GM11168 (cell line): ENCODE measurements at regions not wholly inside any gene's neighbourhood (a gene's known extent, or its start where the extent isn't known, plus 50 kb on each side); places are given as distances from the start of the nearest gene placed in this dataset.

ENCODE experiments used
- in situ Hi-C: fragments of 300-500 bp; cut with MboI; formaldehyde crosslinking; loops from one replicate; pipeline ENCODE4 v1.12.0; 2022; ENCODE audit warnings: low sequenced_read_pairs; ENCODE audit not compliant: unreplicated experiment

DNA sequence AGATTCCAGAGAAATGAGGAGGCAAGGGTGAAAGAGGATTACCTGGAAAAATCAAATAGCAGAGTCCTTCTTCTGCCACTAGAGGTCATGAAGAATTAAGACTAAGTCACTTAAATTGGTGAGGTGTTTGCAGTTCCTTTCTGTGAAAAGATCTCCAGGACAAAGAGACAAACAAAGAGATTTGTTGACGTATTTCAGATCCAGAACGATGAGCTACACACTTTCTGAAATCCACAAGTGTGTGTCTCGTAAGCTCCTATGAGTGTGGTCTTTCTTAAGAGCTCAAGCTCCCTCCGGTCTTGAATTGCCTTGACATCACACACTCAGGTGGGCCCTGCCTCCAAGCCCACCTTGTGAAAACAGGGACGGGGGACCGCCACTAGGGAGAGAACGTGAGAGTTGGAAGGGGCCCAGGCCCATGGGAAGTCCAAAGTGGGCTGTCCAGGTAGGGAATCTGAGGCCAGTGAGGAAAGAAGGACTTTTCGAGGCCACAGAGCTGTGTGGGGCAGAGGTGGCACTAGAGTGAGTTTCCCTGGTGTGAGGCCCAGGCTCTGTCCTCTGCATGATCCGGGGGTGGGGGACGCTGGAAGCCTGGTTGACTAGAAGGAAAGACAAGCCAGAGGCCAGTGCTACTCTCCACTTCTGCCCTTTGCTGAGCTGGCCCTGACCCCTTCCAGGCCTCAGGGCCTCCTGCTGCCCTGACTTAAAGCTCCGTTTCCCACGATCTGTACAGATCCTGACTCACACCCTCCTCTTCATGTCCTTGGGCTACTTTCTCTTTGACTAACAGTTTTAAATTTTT is 168.1 kb upstream of the NCK2 start:
- in situ Hi-C loops, result loop anchor here (10.0 to 25.0 kb wide), 2 partner anchors 218 to 411 kb away; no protein-coding TSS in a partner anchor

DNA sequence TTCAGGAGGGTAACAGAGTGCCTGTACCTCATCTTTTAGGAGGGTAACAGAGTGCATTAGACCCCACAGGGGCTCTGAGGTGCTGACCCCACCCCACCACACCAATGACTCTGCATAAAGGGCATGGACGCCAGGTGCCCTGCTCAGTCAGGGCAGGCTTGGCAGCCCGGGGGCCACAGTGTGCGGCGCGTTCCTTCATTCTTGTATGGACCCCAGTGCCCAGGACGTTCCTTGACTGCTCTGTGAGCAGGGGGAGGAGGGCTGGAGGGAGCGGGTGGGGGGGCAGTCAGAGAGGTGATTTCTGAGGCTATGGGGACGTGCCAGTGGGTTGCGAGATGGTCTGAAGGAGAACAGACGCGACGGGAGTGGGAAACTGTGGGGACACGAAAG is 168.7 kb upstream of the NCK2 start:
- in situ Hi-C loops, result loop anchor here (10.0 to 25.0 kb wide), 2 partner anchors 219 to 411 kb away; no protein-coding TSS in a partner anchor

DNA sequence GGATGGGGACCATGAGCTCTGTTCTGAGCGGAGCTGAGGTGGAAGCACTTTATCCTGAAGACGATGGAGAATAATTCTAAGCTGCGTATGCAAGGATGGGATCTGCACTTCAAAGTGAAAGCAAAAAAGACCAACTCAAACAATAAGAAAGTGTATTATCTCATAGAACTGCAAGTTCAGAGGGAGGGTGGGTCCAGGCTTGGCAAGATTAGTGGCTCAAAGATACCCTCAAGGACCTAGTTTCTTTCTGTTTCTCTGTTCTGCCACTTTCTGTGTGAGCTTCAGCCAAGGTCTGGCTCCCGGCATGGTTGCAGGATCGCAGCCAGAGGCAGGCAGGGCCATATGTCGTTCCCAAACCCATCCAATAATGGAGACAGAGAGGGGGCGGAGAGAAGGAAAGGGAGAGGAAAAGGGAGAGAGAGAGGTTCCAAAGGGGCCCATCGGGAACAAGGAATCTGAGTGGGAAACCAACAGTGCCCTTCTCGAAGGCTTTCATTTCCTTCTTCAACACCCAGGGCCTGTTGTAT is 169.2 kb upstream of the NCK2 start:
- in situ Hi-C loops, result loop anchor here (10.0 to 25.0 kb wide), 2 partner anchors 219 to 412 kb away; no protein-coding TSS in a partner anchor

DNA sequence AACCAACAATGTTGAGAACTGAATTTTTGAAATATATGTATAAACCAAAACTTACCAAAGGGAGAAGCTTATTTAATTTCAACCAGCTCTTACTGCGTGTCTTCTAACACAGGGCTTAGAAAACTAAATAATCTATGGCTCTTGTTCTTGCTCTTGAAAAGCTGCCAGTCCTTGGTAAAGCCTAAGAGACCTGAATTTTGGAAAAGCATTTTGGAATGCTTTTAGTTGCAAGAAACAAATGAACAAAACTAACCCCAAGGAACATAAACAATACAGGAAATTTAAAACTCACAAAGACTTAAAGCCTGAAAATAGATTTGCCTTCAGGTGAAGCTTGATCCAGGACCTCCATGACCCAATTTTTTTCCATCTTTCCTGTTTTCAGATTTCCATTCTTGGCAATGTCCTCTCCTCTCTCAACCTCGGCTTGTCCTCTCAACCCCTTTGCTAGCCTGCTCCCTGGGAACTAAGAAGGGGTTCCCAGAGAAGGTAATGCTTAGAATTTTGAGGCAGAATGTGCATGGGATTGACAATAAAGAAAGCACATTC is 169.8 kb upstream of the NCK2 start:
- in situ Hi-C loops, result loop anchor here (10.0 to 25.0 kb wide), 2 partner anchors 220 to 412 kb away; no protein-coding TSS in a partner anchor

DNA sequence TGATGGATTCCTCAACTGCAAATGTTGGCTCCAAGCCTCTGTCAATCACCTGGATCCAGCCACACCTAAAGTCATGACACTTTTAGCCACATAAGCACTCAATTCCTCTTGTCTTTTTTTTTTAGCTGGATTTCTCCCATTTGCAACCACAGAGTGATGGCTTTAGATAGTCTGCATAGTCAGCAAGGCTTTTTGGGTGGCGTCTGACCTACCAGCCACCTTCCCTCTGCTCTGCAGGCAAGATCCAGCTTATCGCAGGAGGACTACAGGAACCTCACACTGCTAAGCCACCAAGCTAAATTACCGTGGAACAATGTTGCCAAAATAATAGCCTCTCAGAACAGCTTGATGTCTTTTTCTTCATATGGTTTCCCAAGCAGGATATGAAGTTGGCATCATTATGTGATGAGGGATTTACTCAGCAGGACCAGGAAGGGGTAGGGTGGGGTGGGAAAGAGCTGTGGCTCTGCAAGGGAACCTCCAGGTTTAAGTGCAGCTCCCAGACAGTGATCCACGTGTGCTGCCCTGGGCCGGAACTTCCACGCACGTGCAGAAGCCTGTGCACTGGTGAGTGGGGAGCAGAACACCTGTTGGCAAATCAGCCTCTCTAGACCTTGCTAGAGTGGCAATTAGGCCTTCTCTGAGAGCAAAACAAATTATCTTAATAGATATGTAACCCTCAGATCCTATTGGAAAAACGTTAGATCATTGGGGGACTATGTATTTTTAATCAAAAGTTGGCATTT is 170.6 kb upstream of the NCK2 start:
- in situ Hi-C loops, result loop anchor here (10.0 kb wide), 1 partner anchor 221 kb away; no protein-coding TSS in a partner anchor

DNA sequence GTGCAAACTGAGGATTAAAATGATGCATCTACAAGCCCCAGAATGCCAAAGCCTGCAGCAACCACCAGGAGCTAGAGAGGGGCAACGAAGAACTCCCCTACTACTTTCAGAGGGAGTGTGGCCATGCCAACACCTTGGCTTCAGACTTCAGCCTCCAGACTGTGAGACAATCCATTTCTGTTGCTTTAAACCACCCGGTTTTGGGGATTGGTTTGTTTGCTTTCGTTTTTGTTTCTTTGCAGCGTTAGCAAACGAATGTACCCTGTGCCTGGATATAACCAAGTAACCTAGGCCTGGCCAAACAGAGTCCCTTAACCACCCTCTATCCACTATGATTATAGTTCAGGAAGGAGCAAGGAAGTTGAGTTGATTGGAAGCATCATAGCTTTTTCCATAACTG is 171.2 kb upstream of the NCK2 start:
- in situ Hi-C loops, result loop anchor here (10.0 kb wide), 1 partner anchor 221 kb away; no protein-coding TSS in a partner anchor

DNA sequence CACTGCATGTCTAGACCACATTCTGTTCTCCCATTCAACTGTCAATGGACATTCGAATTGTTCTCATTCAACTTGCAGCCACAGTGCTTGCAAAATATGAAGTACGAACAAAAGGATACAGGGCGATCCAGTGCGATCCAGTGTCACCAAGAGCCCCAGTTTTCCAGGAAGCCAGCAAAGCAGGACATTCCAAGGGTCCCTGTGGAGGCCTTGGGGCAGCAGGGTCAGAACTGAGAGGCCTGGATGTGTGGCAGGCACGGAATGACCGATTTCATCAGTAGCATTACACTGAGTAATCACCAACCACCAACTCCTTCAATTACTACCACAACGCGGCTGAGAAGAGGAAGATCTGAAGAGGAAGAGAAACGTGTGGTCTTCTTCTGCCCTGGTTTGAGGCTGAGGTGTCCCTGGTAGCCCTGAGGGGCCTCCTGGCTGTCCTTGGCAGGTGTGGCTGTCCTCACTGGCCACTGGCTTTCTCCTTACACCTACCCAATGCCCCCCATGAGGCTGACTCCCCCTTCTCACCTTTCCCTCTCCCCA is 172.7 kb upstream of the FHL2 start:
- in situ Hi-C loops, result loop anchor here (10.0 kb wide), 1 partner anchor 223 kb away; no protein-coding TSS in a partner anchor

DNA sequence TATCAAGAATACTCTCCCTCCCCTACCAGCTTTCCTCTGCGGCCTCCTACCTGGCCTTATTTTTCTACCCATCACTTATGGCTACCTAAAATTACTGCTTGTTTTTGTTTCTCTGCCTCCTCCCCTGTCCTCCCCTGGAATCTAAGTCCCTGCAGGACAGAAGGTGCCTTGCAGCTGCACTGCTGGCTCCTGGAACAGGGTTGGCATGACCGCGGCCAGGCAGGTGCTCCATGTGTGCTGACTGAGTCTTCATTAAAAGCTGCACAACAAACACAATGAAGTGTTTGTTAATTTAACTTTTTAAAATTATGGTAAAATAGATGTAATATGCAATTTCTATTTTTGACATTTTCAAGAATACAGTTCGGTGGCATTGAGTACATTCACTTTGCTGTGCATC is 171.9 kb upstream of the FHL2 start:
- in situ Hi-C loops, result loop anchor here (10.0 kb wide), 1 partner anchor 224 kb away; no protein-coding TSS in a partner anchor

DNA sequence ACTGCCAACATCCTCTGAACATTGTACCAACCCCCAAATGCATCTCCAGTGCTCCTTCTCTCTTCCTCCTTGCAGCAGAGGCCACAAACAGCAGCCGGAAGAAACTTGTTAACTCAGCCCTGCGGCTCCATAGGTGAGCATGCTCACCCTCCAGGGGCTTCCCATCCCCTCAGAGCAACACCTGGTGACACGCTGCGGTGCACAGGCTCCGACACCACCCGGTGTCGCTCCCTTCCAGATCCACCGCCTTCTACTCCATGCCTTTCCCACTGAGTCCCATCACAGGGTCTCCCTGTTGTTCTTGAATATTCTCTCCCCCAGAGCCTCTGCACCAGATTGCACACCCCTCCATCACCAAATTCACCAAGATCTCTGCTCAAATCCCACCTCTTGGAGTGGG is 171.5 kb upstream of the FHL2 start:
- in situ Hi-C loops, result loop anchor here (10.0 kb wide), 1 partner anchor 224 kb away; no protein-coding TSS in a partner anchor

DNA sequence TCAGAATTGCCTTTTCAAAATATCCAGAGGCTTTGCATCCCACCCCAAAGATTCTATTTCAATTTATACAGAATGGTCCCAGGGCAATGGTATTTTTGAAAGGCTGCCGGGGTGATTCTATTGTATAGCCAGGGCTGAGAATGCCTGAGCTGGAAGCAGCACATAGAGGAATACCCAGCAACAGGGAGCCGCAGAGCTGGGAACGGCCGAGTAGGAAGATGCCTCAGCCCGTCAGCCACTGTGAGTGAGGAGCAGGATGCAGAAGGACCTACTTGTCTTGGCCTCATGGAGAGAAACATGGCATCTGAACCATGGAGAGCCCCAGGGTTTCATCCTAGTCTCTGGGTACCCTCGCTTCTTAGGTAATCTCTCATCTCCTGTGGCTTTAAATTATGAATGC is 170.8 kb upstream of the FHL2 start:
- in situ Hi-C loops, result loop anchor here (10.0 kb wide), 1 partner anchor 225 kb away; no protein-coding TSS in a partner anchor

DNA sequence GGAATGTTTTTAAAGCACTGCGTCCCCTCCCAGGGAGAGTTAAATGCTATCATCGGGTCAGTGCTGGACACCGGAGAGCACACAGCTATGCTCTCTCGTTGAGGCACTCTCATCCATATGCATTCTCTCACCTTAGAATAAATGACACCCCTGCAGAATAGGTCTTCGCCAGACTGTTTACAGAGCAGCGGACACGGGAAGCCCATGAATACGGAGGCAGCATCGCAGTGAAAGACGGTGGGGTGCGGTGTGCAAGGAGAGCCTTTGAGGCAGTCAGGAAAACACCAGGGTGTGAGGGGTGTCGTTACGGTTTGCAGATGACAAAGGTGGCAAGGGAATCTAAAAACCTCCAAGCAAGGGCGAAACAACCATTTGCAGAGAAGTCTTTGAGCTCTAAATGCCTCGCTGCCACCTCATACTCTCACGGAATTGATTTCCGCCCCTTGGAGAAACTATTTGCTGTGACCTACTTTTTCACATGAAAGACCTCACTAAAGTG is 169.2 kb upstream of the FHL2 start:
- in situ Hi-C loops, result no loop called here

DNA sequence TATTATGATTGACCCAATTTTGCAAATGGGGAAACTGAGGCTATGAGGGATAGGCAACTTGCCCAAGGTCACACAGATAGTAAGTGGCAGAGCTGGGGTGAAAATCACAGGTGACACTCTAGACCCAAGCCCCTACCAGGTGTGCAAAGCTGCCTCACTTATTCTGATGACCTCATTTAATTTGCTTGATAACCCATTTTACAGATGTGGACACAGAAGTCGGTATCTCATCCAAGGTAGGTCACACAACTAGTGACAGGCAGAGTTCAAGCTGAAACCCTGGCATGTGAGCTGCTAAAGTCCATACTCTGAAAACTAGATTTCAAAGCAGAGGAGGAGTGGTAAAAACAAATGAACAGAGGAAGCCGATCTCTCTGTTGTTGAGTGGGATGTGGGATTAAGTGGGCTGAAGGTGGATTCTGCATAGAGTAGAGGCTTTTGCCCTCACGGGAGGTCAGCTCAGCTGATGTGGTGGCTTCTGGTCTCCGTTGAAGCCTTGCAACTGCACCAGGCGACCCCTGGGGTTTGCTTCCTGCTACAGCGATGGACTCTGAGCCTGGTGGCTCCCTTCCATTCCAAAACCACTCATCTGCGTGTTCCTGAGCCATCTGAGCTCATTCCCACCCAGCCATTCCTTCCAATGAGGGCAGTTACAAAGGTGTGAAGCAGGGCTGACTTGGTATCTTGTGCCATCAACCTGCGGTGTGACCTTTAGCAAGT is 164.3 kb upstream of the FHL2 start:
- in situ Hi-C loops, result no loop called here

DNA sequence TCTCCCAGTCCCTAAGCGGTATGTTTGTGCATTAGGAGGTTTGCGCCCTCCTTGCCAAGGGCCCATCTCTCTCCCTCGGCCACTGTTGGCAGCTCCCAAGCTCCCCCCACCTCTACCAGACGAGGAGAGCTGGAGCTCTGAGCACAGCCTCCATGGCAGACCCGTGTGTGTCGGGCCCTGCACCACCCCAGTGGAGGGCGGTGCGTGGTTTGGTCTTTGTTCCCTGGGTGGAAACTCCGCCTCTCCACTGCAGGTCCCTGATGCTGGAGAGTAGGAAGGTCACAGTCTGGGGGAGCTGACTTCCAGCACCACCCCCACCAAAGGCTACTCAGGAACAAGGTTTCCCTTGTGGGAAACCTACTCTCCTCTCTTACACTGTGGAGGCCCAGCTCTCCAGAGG is 162.6 kb upstream of the FHL2 start:
- in situ Hi-C loops, result no loop called here

DNA sequence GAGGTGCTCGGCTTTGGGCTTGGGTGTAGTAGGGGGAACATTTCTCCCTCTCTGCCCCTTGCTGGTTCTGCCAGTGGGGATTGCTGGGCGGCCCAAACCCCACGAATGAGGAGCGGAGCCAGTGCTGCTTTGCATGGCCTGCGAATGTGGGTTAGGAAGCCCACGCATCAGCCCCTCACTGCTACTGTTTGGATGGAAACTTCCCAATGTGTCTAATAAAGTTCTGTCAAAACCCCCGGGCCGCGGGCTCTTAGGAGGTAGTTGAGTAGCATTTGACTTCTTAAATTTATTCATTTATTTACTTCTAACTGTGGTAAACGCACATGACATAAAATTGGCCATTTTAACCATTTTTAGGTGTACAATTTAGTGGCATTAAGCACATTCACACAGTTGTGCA is 161.3 kb upstream of the FHL2 start:
- in situ Hi-C loops, result no loop called here

DNA sequence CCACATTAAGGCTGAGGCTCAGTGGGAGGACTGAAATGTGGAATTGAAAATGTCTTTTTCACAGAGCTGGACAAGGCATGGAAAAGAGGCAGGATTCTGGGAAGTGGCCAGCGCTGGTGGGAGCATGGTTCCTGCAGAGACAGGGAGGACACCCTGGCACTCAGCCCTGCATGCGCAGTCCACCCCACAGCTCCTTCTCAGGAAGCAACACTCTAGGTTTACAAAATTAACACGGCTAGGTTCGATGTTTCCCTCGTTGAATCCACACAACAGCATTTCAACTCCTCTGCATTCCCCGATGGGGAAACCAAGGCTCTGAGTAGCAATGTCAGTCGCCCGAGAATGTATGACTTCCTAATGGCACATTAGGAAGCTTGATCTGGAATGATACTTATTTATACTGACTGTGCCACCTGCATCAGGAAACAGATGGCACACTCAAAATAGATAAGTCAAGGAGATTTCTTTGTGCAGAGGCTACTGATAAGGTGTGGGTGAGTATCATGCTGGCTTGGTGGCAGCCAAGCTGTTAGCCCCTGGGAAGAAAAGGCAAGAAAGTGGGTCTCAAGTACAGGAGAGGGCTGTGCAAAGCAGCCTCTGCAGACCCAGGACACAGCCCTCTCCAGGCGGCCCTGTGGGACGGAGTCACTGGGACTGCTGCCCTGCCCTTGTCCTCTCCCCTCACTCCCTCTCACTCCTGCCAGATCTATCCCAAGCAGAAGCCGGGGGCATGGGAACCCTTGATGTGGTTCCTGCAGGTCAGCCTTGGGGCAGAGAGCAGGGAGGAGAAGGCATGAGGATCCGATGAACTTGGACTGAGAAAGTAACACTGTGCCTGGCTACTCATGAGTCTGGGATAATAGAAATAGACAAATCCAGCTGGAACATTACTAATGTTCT is 158.4 kb upstream of the FHL2 start:
- in situ Hi-C loops, result no loop called here

DNA sequence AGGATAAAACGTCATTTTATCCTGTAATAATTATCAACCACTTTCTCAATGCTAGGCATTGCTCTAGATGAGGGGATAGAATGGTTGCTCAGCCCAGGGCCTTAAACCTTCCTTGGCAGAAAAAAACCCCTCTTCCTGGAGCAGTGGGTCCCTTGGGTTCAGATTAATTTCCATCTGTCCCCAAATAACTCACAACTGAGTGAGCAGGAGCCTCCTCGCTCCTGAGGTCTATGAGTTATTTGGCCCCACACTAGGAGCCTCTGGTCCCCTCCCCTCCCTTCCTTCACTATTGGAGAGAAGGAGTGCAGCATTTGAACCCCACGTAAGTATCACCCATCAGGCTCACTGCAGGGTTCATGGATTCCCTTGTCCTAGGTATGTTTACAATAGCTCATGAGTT is 157.5 kb upstream of the FHL2 start:
- in situ Hi-C loops, result no loop called here

DNA sequence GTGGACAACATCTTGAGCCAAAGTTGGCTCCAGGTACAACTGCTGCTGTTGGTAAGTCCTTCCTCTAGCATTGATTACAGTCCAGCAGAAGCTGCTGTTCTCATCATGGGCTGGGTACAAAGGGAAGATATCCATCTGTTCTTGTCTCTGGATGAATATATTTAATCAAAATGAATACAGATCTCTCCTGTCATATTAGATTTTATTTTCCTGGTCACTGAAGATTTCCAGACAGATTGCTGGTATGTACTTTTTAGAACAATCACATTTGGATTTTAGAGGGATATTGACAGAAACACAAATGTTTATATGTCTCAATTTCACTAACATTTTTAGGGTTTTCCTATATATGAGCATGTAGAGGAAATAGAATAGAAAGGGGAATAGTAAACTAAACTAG is 155.4 kb upstream of the FHL2 start:
- in situ Hi-C loops, result no loop called here

DNA sequence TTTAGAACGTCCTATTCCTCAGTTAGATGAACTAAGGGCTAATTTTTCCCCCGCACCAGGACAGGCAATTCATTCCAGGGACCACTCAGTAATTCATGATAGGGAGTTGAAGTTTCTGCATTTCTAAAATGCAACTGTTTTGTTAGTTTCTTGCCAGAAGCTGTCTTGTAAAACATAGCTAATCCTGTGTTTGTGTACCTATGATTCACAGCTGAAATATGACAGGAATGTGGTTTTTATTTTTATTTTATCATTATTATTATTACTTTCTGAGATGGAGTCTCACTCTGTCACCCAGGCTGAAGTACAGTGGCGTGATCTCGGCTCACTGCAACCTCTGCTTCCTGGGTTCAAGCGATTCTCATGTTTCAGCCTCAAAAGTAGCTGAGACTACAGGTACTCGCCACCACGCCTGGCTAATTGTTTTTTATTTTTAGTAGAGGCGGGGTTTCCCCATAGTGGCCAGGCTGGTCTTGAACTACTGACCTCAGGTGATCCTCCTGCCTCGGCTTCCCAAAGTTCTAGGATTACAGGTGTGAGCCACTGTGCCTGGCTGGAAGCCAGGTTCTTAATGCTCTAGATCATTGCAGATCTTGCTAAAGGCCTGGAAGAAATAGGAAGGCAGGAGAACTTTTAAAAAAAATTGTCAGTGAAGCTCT is 154.8 kb upstream of the FHL2 start:
- in situ Hi-C loops, result no loop called here
